Endodermal cell (in vitro differentiated cells): ENCODE measurements at regions not wholly inside any gene's neighbourhood (a gene's known extent, or its start where the extent isn't known, plus 50 kb on each side); places are given as distances from the start of the nearest gene placed in this dataset.

Experiments used
- DNase-seq: peaks from one replicate; pipeline ENCODE4 v3.0.0-alpha.2; 2017
- H3K27ac ChIP-seq: 2 replicates; pipeline ENCODE4 v1.5.1; 2013; ENCODE audit warnings: mild to moderate bottlenecking, low read depth, low read length, moderate library complexity
- H3K27me3 ChIP-seq: 2 replicates; pipeline ENCODE4 v1.6.1; 2013; ENCODE audit warnings: mild to moderate bottlenecking, low read length, moderate library complexity; ENCODE audit not compliant: insufficient read depth, control insufficient read depth, poor library complexity, severe bottlenecking
- H3K36me3 ChIP-seq: 2 replicates; pipeline ENCODE4 v1.7.0; 2013; ENCODE audit warnings: mild to moderate bottlenecking, low read length, moderate library complexity; ENCODE audit not compliant: control insufficient read depth, insufficient read depth
- H3K4me1 ChIP-seq: one replicate; pipeline ENCODE4 v1.7.0; 2013; ENCODE audit warnings: low read length; ENCODE audit not compliant: control insufficient read depth, insufficient read depth
- H3K4me3 ChIP-seq: 2 replicates; pipeline ENCODE4 v1.5.1; 2013; ENCODE audit warnings: mild to moderate bottlenecking, low read length, moderate library complexity
- H3K9ac ChIP-seq: 2 replicates; pipeline ENCODE4 v1.6.1; 2013; ENCODE audit warnings: mild to moderate bottlenecking, low read length, moderate library complexity; ENCODE audit not compliant: poor library complexity, severe bottlenecking; ENCODE audit errors: extremely low read depth
- H3K9me3 ChIP-seq: 2 replicates; pipeline ENCODE4 v1.6.1; 2013; ENCODE audit warnings: mild to moderate bottlenecking, low read length, moderate library complexity; ENCODE audit not compliant: control insufficient read depth
- H3K27ac Mint-ChIP-seq: 2 replicates; pipeline ENCODE4 v1.8.0; 2020; ENCODE audit warnings: mixed read lengths
- H3K27me3 Mint-ChIP-seq: 2 replicates; pipeline ENCODE4 v1.8.0; 2021; ENCODE audit warnings: mild to moderate bottlenecking, mixed read lengths; ENCODE audit not compliant: insufficient read depth
- H3K36me3 Mint-ChIP-seq: 2 replicates; pipeline ENCODE4 v1.8.0; 2020; ENCODE audit warnings: low read depth, mixed read lengths
- H3K4me1 Mint-ChIP-seq: 2 replicates; pipeline ENCODE4 v1.8.0; 2020; ENCODE audit warnings: mixed read lengths
- H3K4me3 Mint-ChIP-seq: 2 replicates; pipeline ENCODE4 v1.8.0; 2020; ENCODE audit warnings: mild to moderate bottlenecking, moderate library complexity, mixed read lengths
- H3K9me3 Mint-ChIP-seq: 2 replicates; pipeline ENCODE4 v1.8.0; 2020; ENCODE audit warnings: mild to moderate bottlenecking, mixed read lengths
- WGBS, 2 experiments: methylation state at CpG; one replicate each; pipeline versions ENCODE4 v1.1.5 to v1.1.7; 2013; ENCODE audit warnings: missing lambda C conversion rate in 2 of 2, mixed read lengths in 1 of 2; ENCODE audit not compliant: insufficient coverage in 1 of 2, insufficient read length in 1 of 2; 5-methylcytosine and 5-hydroxymethylcytosine counted together
- TF ChIP-seq, protein P1 (sequence below): fragments of 200-600 bp; sonication (generic); conservative IDR thresholded peaks from 2 replicates; pipeline ENCODE4 v1.5.0; 2021; ENCODE audit warnings: antibody characterized with exemption, mild to moderate bottlenecking

DNA sequence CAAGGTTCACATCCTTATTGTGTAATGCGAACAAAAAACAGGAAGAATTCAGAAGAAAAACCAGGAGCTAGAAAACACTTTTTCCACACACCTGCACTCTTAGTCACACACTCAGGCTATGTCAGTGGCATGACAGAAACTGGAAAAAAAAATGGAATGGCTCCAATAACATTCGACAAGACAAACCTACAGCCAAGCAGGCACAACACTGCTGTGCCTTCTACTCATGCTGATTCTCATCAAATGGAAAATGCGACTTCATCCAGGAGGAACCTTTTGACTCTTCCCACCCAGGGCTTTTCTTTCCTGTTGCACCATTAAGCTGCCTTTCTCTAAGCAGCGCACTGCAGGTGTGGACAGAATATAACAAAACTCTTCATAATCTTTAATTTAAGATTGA lies 163.2 kb upstream of the BTBD3 start:
- Histone ChIP-seq H3K27me3 (no peaks in the 10 kb centered on the region), H3K9me3 (no peaks in the 10 kb centered on the region), H3K27ac (no peak overlapping the region), H3K4me1 (no peaks in the 10 kb centered on the region), H3K36me3 (no peaks in the 10 kb centered on the region), H3K4me3 (no peak overlapping the region), H3K9ac (no peak overlapping the region)
- H3K4me1 Mint-ChIP-seq = no peaks in the 10 kb centered on the region
- no peaks in the 10 kb centered on the region for H3K27me3 Mint-ChIP-seq
- WGBS, 2 experiments = 66 to 76% methylated on average over 2 to 4 of the region's 4 CpGs
- no peaks in the 10 kb centered on the region for H3K36me3 Mint-ChIP-seq
- H3K27ac Mint-ChIP-seq = no peak overlapping the region
- no peak for DNase-seq
- TF ChIP-seq, protein P1, sequence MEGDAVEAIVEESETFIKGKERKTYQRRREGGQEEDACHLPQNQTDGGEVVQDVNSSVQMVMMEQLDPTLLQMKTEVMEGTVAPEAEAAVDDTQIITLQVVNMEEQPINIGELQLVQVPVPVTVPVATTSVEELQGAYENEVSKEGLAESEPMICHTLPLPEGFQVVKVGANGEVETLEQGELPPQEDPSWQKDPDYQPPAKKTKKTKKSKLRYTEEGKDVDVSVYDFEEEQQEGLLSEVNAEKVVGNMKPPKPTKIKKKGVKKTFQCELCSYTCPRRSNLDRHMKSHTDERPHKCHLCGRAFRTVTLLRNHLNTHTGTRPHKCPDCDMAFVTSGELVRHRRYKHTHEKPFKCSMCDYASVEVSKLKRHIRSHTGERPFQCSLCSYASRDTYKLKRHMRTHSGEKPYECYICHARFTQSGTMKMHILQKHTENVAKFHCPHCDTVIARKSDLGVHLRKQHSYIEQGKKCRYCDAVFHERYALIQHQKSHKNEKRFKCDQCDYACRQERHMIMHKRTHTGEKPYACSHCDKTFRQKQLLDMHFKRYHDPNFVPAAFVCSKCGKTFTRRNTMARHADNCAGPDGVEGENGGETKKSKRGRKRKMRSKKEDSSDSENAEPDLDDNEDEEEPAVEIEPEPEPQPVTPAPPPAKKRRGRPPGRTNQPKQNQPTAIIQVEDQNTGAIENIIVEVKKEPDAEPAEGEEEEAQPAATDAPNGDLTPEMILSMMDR = no peak
- H3K4me3 Mint-ChIP-seq = no peak overlapping the region
- no peaks in the 10 kb centered on the region for H3K9me3 Mint-ChIP-seq

DNA sequence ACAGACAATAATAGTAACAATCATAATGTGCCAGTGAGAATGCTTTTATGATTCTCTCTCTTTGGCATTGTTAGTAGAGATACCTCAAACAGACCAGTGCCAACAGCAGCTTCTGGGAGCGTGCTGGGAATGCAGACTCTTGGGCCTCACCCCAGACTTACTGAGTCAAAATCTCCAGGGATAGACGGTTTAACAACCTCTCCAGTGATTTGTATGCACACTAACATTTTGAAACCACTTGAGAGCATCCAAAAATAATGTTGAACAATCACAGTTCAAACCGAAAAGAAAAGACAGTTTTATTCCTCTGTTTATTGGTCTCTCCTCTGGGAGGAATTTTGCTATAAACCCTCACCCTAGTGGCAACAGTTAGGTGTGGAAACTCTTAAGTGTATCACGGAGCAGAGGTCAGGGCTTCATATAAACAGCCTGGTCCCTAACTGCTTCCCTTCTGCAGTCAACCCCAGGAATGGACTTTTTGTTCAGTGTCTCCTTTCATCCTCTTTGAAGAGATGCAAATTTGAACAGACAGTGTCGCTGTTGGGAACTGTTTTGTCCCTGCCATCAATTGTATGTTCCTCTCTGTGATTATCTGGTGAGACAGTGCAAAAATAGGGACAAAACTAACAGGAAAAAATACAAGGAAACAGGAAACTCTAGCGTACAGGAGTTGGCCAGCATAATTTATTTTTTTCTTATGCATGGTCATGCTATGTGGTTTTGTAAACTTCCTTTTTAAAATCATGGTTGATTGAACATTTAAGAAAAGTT lies 162.4 kb upstream of the BTBD3 start:
- no peak for DNase-seq
- 69 to 88% methylated on average over 5 to 6 of the region's 6 CpGs for WGBS, 2 experiments
- Histone ChIP-seq H3K27me3 (no peaks in the 10 kb centered on the region), H3K9me3 (no peaks in the 10 kb centered on the region), H3K36me3 (no peaks in the 10 kb centered on the region), H3K4me1 (no peaks in the 10 kb centered on the region), H3K27ac (no peak overlapping the region), H3K9ac (no peak overlapping the region), H3K4me3 (no peak overlapping the region)
- TF ChIP-seq, protein P1 = no peak
- Mint-ChIP-seq H3K27ac (no peak overlapping the region), H3K4me1 (no peaks in the 10 kb centered on the region), H3K4me3 (no peak overlapping the region), H3K27me3 (no peaks in the 10 kb centered on the region), H3K36me3 (no peaks in the 10 kb centered on the region), H3K9me3 (no peaks in the 10 kb centered on the region)

DNA sequence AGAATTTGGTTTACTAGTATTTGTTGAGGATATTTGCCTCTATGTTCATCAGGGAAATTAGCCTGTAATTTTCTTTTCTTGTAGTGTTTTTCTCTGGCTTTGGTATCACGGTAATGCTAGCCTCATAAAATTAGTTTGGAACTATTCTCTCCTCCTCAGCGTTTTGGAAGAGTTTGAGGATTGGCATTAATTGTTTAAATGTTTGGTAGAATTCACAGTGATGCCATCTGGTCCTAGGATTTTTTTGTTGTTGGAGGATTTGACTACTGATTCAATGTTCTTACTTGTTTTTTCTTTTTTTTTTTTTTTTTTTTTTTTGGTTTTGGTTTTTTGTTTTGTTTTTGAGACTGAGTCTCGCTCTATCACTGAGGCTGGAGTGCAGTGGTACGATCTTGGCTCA lies 156.2 kb upstream of the BTBD3 start:
- no peaks in the 10 kb centered on the region for H3K27me3 Mint-ChIP-seq
- no peaks in the 10 kb centered on the region for H3K9me3 Mint-ChIP-seq
- Histone ChIP-seq H3K9me3 (no peaks in the 10 kb centered on the region), H3K4me1 (no peaks in the 10 kb centered on the region), H3K27ac (no peak overlapping the region), H3K27me3 (no peaks in the 10 kb centered on the region), H3K9ac (no peak overlapping the region), H3K4me3 (no peak overlapping the region), H3K36me3 (no peaks in the 10 kb centered on the region)
- peaks cover 3% of the 10 kb centered on the region for H3K4me1 Mint-ChIP-seq
- no peak overlapping the region for H3K4me3 Mint-ChIP-seq
- TF ChIP-seq, protein P1 = no peak
- no peaks in the 10 kb centered on the region for H3K36me3 Mint-ChIP-seq
- DNase-seq = no peak
- 97% methylated on average over 4 of the region's 4 CpGs; no CpG with 5 or more reads in 1 of the 2 experiments for WGBS, 2 experiments
- no peak overlapping the region for H3K27ac Mint-ChIP-seq
